ENCODE measurements at regions not wholly inside any gene's neighbourhood (a gene's known extent, or its start where the extent isn't known, plus 50 kb on each side); places are given as distances from the start of the nearest gene placed in this dataset.

DNA sequence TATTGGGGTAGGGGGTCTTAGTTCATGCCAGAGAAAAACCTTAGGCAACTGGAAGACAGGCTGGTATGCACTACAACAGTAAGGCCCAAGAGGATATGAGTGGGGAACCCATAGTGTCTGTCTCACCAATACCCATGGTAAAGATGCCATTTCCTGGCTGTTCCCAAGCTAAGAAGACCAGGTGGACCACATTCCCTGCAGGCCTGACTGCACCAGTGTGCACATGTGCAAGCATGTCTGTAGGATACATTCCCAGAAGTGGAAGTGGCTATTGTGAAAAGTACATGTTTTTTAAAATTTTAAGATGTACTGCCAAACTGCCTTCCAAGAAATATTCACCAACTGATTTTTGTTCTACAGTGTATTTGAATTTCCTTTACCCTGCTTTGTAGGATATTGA lies 207.3 kb upstream of the CTNNB1 start:
- DNase-seq (ENCODE audit: low read depth in 2 of 2), result no peak

- no peak for DNase-seq (ENCODE audit: low read depth in 2 of 2)
These were observed 204.7 kb upstream of the CTNNB1 start for GRCh38 chr3:40994611-40995010.

- no peak for DNase-seq (ENCODE audit: low read depth in 2 of 2)
These were observed 204.0 kb upstream of the CTNNB1 start for GRCh38 chr3:40995271-40995670.

GRCh38 chr3:40996382-40996781 lies 202.9 kb upstream of the CTNNB1 start:
- DNase-seq (ENCODE audit: low read depth in 2 of 2), result no peak

DNA sequence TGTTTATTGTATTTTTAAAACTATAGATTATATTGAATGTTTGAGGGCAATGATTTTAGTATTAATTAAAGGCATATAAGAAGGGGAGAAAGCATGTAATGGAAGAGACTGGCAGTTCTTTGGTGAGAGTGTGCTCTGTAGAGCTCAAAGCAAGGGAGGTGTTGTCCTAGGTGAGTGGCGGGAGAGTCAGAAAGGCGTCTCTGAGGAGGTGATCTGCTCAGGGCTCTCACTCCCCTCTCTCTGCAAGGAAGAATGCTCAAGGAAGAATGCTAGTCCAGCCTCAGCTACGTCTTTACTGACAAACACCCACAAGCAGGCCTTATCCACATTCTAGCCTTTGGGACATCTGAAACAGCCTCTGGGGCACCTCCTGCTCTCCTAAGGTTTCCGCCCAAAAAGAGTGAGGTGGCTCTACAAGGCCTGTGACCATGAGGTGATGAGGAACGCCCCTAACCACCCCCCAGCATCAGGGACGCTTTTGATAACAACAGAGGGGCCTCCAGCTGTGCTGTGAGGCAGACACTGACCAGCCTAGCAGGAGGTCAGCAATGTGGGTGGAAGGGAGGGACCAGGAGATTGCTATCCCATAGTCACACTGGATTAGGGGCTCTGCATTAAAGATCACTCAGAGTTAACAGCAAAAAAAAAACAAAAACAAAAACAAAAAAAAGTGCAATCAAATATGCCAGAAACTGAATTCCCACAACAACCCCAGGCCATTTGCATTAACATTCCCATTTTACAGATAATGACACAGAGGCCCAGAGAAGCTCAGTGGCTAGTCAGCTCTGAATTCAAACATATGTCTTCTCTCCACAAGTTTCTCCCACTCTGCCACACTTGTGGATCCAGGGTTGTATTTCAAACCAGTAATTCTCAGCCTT lies 202.2 kb upstream of the CTNNB1 start:
- no peak for DNase-seq (ENCODE audit: low read depth in 2 of 2)

DNA sequence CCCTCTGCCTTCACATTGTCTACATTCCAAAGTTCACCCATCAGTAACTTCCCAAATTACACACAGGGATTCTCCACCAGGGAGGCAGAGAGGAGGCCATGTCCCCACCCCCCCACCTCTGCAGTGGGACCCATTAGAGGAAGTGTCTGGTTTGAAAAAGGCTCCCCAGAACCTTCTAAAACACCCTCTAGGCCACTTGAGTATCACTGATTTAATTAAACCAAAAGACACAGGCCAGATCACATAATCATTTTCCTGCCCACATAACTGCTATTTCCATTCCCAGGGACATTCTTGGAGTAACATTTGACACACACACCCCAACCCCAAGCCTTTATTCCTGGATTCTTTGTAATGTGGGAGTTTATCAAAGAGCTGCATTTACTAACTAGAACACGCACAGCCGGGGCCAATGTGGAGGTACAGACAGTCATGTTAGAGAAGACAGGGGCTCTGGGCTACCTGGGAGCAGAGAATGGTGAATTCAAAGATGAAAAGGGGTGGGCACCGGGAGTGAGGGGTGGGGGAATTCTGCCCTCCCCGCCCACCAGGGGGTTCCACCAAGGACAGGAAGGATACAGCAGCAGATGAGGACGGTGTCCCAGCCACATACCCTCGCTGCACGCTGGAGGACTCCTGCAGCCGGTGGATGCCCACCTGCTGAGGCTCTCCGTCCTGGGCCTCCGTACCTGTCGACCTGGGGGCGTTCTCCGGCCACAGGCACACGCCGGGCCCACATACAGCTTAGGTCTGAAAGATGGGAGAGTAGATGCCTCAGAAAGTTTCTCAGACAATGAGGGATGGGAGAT lies 201.4 kb upstream of the CTNNB1 start:
- no peak for DNase-seq (ENCODE audit: low read depth in 2 of 2)

DNA sequence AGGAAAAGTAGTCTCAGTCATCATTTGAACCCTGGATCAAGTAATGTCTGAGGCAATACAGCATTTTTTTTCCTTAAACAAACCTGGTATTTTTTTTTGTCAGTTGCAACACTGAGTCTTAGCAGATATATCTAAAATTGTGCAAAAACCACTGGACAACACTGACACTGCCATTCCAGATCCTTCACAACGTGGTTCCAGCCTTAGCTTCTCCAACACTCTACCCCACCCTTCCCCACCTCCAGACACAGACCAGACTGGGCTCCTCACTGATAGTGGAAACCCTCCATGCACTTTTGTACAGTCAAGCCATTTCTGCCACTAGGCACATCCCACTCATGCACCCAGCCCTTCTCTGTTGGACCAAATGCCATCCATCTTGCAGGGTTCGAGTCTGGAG lies 199.6 kb upstream of the CTNNB1 start:
- DNase-seq (ENCODE audit: low read depth in 2 of 2), result no peak

GRCh38 chr3:41000471-41000870 lies 198.8 kb upstream of the CTNNB1 start:
- no peak for DNase-seq (ENCODE audit: low read depth in 2 of 2)

DNA sequence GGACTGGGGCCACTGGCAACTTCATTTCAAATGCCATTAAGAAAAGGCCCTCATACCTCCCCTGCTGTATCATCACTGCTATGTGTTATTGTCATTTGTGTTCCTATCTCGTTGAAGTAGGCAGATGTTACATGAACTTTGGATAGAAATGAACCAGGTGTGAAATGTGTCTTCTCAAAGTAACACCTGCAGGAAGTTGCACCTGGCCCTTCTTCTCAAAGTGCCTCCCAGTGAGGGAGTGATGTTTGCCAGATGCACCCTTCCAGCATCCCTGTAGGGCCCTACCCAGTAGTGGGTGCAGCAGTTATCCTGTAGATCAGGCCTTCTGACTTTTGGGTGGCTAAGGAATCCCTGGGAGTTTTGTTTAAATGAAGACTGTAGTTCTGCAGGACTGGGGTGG lies 197.7 kb upstream of the CTNNB1 start:
- no peak for DNase-seq (ENCODE audit: low read depth in 2 of 2)

GRCh38 chr3:41002104-41002503 lies 197.2 kb upstream of the CTNNB1 start:
- DNase-seq (ENCODE audit: low read depth in 2 of 2), result no peak

DNA sequence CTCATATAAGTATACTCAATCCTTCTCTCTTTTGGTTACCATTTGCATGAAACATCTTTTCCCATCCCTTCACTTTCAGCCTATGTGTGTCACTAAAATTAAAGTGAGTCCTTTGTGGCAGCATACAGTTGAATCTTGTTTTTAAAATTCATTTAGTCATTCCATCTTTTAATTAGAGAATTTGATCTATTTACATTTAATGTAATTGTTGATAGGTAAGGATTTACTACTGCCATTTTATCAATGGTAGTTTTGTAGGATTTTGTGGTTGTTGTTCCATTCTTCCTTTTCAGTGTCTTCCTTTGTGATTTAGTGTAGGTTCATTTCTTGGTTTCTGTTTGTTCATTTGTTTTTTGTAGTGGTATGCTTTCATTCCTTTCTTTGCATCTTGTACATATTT lies 191.9 kb upstream of the CTNNB1 start:
- DNase-seq (ENCODE audit: low read depth in 2 of 2), result no peak

GRCh38 chr3:41011854-41012253 lies 187.5 kb upstream of the CTNNB1 start:
- no peak for DNase-seq (ENCODE audit: low read depth in 2 of 2)

- no peak for DNase-seq (ENCODE audit: low read depth in 2 of 2)
These were observed 180.4 kb upstream of the CTNNB1 start for GRCh38 chr3:41018855-41019254.

DNA sequence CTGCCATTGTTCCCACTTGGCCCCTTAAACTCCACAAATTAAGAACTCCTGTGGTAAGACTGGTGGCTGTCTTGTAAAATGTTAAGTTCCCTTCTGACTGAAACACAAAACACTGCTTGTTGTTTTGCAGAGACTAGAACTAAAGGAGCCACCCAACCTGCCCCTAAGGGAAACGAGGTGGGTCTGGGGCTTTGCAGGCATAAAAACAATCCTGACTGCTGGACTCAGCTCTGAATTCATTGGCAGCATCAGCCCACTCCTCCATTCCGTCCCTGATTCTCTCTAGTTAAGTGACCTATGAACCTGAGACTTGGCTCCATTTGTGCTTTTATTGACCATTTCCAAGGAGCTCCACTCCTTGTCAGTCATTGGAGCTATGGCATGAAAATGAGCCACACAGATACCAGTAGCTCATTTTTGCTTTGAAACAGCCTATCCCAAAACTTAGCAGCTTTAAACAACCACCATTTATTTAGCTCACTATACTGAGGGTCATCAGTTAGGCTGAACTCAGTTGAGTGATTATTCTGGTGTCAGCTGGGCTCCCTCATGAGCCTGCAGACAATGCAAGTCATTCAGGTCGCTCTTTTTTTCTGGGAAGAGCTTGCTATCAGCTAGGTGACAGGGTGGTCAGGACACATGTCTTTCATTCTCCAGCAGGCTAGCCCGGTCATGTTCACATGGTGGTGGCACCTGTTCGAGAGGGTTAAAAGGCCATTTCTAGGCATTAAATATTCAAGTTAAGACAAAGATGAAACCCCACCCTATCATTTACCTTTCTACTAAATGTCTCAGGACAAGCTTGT lies 175.1 kb upstream of the CTNNB1 start:
- no peak for DNase-seq (ENCODE audit: low read depth in 2 of 2)

- no peak for DNase-seq (ENCODE audit: low read depth in 2 of 2)
These were observed 172.7 kb upstream of the CTNNB1 start for GRCh38 chr3:41026394-41027177.

- DNase-seq (ENCODE audit: low read depth in 2 of 2), result no peak
These were observed 169.9 kb upstream of the CTNNB1 start for GRCh38 chr3:41029356-41029755.

DNA sequence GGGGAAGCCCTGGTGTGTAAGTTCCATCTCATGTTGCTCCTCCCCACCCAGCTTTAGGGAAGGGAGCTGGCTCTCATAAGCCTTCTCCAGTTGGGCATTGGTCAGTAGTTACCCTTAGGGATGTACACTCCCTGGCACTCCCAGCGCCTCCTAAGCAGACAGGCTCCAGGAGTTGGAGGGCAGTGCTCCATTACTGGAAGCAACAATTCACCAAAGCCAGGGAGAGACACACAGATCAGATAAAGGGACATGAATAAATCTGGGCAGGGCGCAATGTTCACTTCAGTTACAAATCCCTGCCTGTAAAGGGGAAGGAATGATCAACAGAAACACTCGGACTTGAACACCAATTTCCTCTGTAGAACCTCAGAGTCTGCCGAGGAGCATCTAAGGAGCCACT lies 169.1 kb upstream of the CTNNB1 start:
- no peak for DNase-seq (ENCODE audit: low read depth in 2 of 2)

- no peak for DNase-seq (ENCODE audit: low read depth in 2 of 2)
These were observed 167.9 kb upstream of the CTNNB1 start for GRCh38 chr3:41031401-41031800.

DNA sequence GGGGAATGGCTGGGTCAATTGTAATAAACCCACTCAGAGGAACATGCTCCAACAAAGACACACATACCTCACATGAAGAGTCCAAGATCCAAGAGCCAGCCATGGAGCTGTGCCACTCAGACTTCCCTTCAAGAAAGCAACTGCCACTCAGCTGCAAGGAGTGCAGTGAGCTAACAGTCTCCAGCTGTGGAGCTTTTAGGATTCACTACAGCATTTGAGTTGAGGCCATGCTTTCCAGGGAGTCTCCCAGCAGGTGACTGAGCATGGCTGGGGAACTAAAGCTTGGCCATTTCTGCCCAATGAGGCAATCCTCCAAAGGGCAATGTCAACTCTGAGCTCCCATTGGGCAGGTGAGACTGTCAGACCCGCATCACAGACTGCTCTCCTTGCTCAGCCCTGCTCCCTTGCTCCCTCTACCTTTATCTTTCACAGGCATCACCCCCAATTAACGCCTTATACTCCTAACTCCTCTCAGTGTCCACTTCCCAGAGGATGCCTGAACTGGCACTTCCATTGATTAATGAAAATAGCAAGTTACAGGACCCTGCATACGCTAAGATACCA lies 165.3 kb upstream of the CTNNB1 start:
- no peak for DNase-seq (ENCODE audit: low read depth in 2 of 2)

DNA sequence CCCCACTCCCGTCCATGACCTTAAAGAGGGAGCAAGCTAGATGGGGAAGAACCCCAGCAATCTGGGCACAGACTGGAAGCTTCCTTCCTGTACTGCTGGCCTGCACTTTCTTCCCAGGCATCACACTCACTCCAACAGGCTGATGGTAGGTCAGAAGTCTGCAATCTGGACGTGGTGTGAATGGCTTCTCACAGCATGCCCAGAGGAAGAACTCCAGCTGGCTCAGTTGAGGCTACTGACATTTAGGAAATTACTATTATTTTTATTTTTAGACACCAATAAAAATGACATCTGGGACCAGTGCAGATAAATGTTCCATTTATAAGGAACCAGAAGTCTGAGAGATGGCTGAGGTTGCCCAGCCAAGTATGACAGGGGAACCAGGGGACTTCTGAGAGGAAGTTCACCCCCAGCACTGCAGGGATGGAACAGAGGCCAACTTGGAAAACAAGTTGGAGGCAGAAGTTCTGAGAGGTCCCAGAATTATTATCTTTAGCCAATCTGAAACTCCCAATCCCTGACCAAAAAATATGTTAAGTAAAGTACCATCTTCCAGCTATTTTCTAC lies 163.8 kb upstream of the CTNNB1 start:
- DNase-seq (ENCODE audit: low read depth in 2 of 2), result no peak

Measured in stimulated activated CD8-positive, alpha-beta memory T cell treated with anti-CD3 and anti-CD28 coated beads, Interleukin-7, amount 100 ng/mL, for 4 hours (primary cell).